Prostate gland (tissue), 2 donors: ENCODE measurements at regions not wholly inside any gene's neighbourhood (a gene's known extent, or its start where the extent isn't known, plus 50 kb on each side); places are given as distances from the start of the nearest gene placed in this dataset.

ENCODE experiments used
- DNase-seq: peaks from one replicate; pipeline ENCODE4 v3.0.0-alpha.2; 2019; ENCODE audit warnings: low spot score
- H3K27ac ChIP-seq, 2 donors: fragments of 200-600 bp; sonication (generic); 2 replicates each; pipeline ENCODE4 v1.5.1; 2017 to 2019
- H3K27me3 ChIP-seq: fragments of 200-600 bp; sonication (generic); replicated peaks from 2 replicates; pipeline ENCODE4 v1.5.1; 2019; ENCODE audit not compliant: insufficient read depth
- H3K36me3 ChIP-seq, 2 donors: fragments of 200-600 bp; sonication (generic); 1 replicate in 1 of 2; 2 replicates in 1 of 2; pipeline versions ENCODE4 v1.5.1 to v1.8.1; 2017 to 2019
- H3K4me1 ChIP-seq: fragments of 200-600 bp; sonication (generic); replicated peaks from 2 replicates; pipeline ENCODE4 v1.5.1; 2019
- H3K4me3 ChIP-seq, 2 donors: fragments of 200-600 bp; sonication (generic); 2 replicates each; pipeline ENCODE4 v1.5.1; 2017 to 2019
- H3K9me3 ChIP-seq: fragments of 200-600 bp; sonication (generic); 2 replicates; pipeline ENCODE4 v1.5.1; 2017
- POLR2A ChIP-seq: fragments of 450-650 bp; IDR thresholded peaks from one replicate; pipeline ENCODE4 v1.6.1; 2016; ENCODE audit warnings: antibody characterized with exemption, mild to moderate bottlenecking
- POLR2AphosphoS5 ChIP-seq: sonication (generic); formaldehyde crosslinking; IDR thresholded peaks from one replicate; pipeline ENCODE4 v1.6.1; 2017; ENCODE audit warnings: antibody characterized with exemption
- WGBS: methylation state at CpG from one replicate; pipeline ENCODE4 v1.1.5; 2018; 5-methylcytosine and 5-hydroxymethylcytosine counted together
- intact Hi-C: fragments of 100-400 bp; cut with DNase I; formaldehyde crosslinking; loops from one replicate; pipeline ENCODE4 v1.14.2; 2022
- TF ChIP-seq, protein P1 (sequence below), 4 experiments: fragments of 200-600 bp in 2 of 4; fragments of 450-650 bp in 2 of 4; sonication (generic) in 2 of 4; IDR thresholded peaks; 1 replicate in 3 of 4; 2 replicates in 1 of 4; pipeline ENCODE4 v1.5.1; 2016 to 2019; ENCODE audit warnings: antibody characterized with exemption in 4 of 4, mild to moderate bottlenecking in 2 of 4, moderate library complexity in 2 of 4

DNA sequence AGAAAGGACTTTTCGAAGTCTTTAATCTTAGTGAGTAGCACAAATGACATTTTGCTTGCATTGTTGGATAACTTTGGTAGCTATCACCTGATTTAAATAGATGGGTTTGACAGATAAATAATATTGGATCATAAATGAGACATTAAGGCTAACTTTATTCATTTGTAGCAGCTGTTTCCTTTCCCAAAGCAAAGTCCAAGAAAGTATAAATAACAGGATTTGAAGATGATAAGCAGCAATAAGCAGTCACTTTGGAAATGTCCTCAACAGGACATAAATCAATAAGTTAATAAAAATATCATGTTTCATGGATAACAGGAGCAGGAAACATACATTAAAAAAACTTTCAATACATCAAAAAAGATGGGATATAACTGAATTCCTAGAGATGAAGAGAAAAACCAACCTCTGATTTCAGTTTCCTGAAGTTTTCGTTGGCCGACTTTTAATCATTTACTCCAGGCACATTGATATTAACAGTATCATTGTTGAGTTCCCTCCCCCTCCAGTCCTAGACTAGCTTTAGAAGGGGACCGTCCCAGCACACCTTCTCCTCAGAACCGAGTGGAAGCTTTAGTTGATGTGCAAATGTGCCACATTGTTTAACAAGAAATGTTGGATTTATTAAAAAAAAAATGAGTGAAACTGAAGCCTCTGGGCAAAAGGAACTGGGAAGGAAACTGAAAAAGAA, 169.9 kb upstream of the AGA start:
- TF ChIP-seq, protein P1, sequence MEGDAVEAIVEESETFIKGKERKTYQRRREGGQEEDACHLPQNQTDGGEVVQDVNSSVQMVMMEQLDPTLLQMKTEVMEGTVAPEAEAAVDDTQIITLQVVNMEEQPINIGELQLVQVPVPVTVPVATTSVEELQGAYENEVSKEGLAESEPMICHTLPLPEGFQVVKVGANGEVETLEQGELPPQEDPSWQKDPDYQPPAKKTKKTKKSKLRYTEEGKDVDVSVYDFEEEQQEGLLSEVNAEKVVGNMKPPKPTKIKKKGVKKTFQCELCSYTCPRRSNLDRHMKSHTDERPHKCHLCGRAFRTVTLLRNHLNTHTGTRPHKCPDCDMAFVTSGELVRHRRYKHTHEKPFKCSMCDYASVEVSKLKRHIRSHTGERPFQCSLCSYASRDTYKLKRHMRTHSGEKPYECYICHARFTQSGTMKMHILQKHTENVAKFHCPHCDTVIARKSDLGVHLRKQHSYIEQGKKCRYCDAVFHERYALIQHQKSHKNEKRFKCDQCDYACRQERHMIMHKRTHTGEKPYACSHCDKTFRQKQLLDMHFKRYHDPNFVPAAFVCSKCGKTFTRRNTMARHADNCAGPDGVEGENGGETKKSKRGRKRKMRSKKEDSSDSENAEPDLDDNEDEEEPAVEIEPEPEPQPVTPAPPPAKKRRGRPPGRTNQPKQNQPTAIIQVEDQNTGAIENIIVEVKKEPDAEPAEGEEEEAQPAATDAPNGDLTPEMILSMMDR (IDR thresholded peaks at IDR 0.05): no peak
- TF ChIP-seq POLR2AphosphoS5: no peak
- TF ChIP-seq POLR2A: no peak
- WGBS: 59% methylated on average over 5 of the region's 5 CpGs
- intact Hi-C loops: no loop called here

DNA sequence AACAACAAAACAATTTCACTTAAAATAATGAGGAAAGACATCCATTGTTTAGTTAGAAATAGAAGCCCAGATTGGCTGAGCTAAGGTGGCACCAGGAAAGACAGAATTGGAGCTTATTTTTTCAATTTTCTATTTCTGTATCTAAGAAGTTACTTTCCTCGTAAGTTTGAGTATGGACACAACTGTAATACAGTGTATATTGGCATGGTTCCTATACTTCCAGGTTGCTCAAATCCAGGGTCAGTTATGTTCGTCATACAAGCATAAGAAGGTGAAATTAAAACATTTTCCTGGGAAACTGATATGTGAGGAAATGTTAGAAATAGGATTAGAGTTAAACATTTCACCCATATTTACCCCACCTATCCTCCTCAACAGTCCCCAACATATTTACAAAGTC, 170.4 kb upstream of the AGA start:
- WGBS: 49% methylated on average over 2 of the region's 2 CpGs
- H3K27ac ChIP-seq: no peak overlapping the region
- TF ChIP-seq POLR2A (no peak), POLR2AphosphoS5 (no peak)
- TF ChIP-seq, protein P1 (IDR thresholded peaks at IDR 0.05): no peak
- H3K4me1 ChIP-seq: no peaks in the 10 kb centered on the region
- H3K36me3 ChIP-seq: no peaks in the 10 kb centered on the region
- no peaks in the 10 kb centered on the region for H3K9me3 ChIP-seq
- H3K4me3 ChIP-seq: no peak overlapping the region
- intact Hi-C loops: no loop called here
- H3K27me3 ChIP-seq: no peaks in the 10 kb centered on the region
- no peak for DNase-seq

More for the DNA sequence above, 169.9 kb upstream of the AGA start:
- no peaks in the 10 kb centered on the region for H3K36me3 ChIP-seq
- no peak overlapping the region for H3K4me3 ChIP-seq
- no peak overlapping the region for H3K27ac ChIP-seq
- DNase-seq: no peak
- H3K4me1 ChIP-seq: no peaks in the 10 kb centered on the region
- H3K27me3 ChIP-seq: no peaks in the 10 kb centered on the region
- no peaks in the 10 kb centered on the region for H3K9me3 ChIP-seq

DNA sequence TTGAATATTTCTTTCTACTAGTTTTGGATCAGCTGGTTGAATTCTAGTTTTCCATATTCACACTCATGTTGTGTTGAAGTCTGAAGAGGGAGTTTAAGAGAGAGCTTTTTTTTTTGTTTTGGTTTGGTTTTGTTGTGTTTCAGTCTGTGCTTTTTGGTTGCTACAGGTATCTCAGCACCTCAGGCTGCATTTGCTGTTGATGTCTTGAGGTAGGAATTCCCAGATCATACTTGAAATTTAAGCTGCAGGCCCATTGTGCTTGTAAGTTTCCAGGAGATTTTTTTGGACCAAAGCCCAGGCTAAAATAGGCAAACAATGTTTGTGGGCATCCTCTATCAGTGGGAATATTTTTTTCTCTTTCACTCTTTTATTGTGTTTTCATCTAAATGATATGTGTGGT, 190.2 kb upstream of the AGA start:
- intact Hi-C loops: no loop called here
- Histone ChIP-seq H3K27me3 (no peaks in the 10 kb centered on the region), H3K27ac (no peak overlapping the region), H3K4me3 (no peak overlapping the region), H3K4me1 (no peaks in the 10 kb centered on the region), H3K36me3 (no peaks in the 10 kb centered on the region), H3K9me3 (no peaks in the 10 kb centered on the region)
- TF ChIP-seq, protein P1 (IDR thresholded peaks at IDR 0.05): no peak
- TF ChIP-seq POLR2AphosphoS5 (no peak), POLR2A (no peak)
- DNase-seq: no peak

DNA sequence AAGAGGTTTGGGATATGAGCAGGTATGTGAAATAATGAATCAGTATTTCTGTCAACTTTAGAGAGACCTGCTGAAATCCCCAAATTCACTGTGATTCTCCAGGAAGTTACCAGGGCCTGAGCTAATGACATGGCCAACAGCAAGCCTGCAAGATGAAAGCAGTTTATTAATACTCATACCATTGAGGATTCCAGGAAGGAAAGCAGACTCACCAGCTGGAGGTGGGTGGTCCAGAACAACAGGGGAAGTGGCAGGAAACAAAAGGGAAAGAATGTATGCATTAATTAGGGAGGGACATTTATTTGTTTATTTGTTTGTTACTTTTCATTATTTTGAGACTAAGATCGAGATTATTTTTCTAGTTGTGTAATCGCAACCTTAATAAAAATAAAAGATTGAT, 196.6 kb upstream of the AGA start:
- H3K4me3 ChIP-seq: no peak overlapping the region
- intact Hi-C loops: no loop called here

DNA sequence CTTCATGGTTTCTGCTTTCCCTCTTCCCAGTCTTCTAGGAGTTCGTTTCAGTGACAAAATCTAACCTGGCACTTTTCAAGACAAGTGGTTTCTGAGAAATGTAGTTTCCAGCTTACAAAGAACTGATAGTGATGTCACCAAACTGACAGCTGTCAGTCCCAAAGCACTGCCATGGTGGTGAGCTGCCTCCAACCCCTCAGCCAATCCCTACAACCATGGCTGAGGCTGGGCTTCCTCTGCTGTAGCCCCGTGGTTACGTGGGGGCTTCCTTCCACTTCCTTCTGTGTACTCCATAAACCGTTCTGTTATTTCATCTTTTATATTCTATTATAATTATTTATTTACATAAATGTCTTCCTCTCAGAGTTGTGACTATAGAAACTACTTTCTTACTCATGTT, 198.6 kb upstream of the AGA start:
- intact Hi-C loops: no loop called here
- Histone ChIP-seq H3K9me3 (no peaks in the 10 kb centered on the region), H3K36me3 (no peaks in the 10 kb centered on the region), H3K27ac (no peak overlapping the region), H3K4me3 (no peak overlapping the region), H3K27me3 (no peaks in the 10 kb centered on the region), H3K4me1 (no peaks in the 10 kb centered on the region)
- DNase-seq: no peak
- 53% methylated on average over 4 of the region's 4 CpGs for WGBS
- TF ChIP-seq, protein P1 (IDR thresholded peaks at IDR 0.05): no peak

More for the DNA sequence above, 196.6 kb upstream of the AGA start:
- Histone ChIP-seq H3K36me3 (no peaks in the 10 kb centered on the region), H3K9me3 (no peaks in the 10 kb centered on the region), H3K4me1 (no peaks in the 10 kb centered on the region), H3K27me3 (no peaks in the 10 kb centered on the region), H3K27ac (no peak overlapping the region)
- no peak for DNase-seq
- TF ChIP-seq POLR2AphosphoS5 (no peak), POLR2A (no peak)
- WGBS: 38% methylated on average over 2 of the region's 2 CpGs
